GM19468 (cell line): ENCODE measurements at regions not wholly inside any gene's neighbourhood (a gene's known extent, or its start where the extent isn't known, plus 50 kb on each side); places are given as distances from the start of the nearest gene placed in this dataset.

Experiments
- ATAC-seq: cut with Tn5 transposase; IDR thresholded peaks from one replicate; pipeline ENCODE4 v1.9.1; 2021; ENCODE audit warnings: mild to moderate bottlenecking, moderate library complexity, moderate number of reproducible peaks; ENCODE audit not compliant: unreplicated experiment; ENCODE audit errors: extremely low read depth

GRCh38 chr5:168017313-168017712 lies 274.1 kb upstream of the WWC1 start:
- no peak for ATAC-seq

- no peak for ATAC-seq
Observed at GRCh38 chr5:168019143-168019542, 272.3 kb upstream of the WWC1 start.

- no peak for ATAC-seq
Observed at GRCh38 chr5:168020542-168021294, 270.7 kb upstream of the WWC1 start.

GRCh38 chr5:168022446-168023169 lies 268.8 kb upstream of the WWC1 start:
- ATAC-seq, result no peak

GRCh38 chr5:168023191-168023590 lies 268.3 kb upstream of the WWC1 start:
- ATAC-seq, result no peak

- ATAC-seq, result no peak
Observed at GRCh38 chr5:168024306-168024705, 267.1 kb upstream of the WWC1 start.

GRCh38 chr5:168027007-168027406 lies 264.4 kb upstream of the WWC1 start:
- no peak for ATAC-seq

GRCh38 chr5:168030912-168031311 lies 260.5 kb upstream of the WWC1 start:
- no peak for ATAC-seq

- no peak for ATAC-seq
Observed at GRCh38 chr5:168031614-168032013, 259.8 kb upstream of the WWC1 start.

- no peak for ATAC-seq
Observed at GRCh38 chr5:168039039-168039438, 252.4 kb upstream of the WWC1 start.

GRCh38 chr5:168039566-168040248 lies 251.7 kb upstream of the WWC1 start:
- ATAC-seq, result no peak

- no peak for ATAC-seq
Observed at GRCh38 chr5:168041583-168041982, 249.9 kb upstream of the WWC1 start.

- no peak for ATAC-seq
Observed at GRCh38 chr5:168042284-168043068, 249.0 kb upstream of the WWC1 start.

GRCh38 chr5:168046163-168046562 lies 245.3 kb upstream of the WWC1 start:
- ATAC-seq, result no peak

GRCh38 chr5:168047043-168047668 lies 244.3 kb upstream of the WWC1 start:
- ATAC-seq, result peak; percentile 39

GRCh38 chr5:168047669-168048111 lies 243.8 kb upstream of the WWC1 start:
- ATAC-seq, result no peak

- no peak for ATAC-seq
Observed at GRCh38 chr5:168048486-168048885, 243.0 kb upstream of the WWC1 start.

GRCh38 chr5:168052686-168053085 lies 238.8 kb upstream of the WWC1 start:
- no peak for ATAC-seq

GRCh38 chr5:168054091-168054490 lies 237.4 kb upstream of the WWC1 start:
- ATAC-seq, result no peak

GRCh38 chr5:168055141-168055683 lies 236.2 kb upstream of the WWC1 start:
- no peak for ATAC-seq
